Activated T-cell treated with anti-CD3 and anti-CD28 coated beads, Interleukin-2, amount 50 U/mL, for 72 hours (primary cell): ENCODE measurements at regions not wholly inside any gene's neighbourhood (a gene's known extent, or its start where the extent isn't known, plus 50 kb on each side); places are given as distances from the start of the nearest gene placed in this dataset.

ENCODE experiments used
- ATAC-seq, 2 donors: fragments of 150-1000 bp; cut with Tn5 transposase; replicated peaks in 1 of 2; 2 replicates each; pipeline ENCODE4 v1.10.0; 2021; ENCODE audit warnings: moderate library complexity in 2 of 2, mild to moderate bottlenecking in 1 of 2
- DNase-seq, 2 donors: peaks; one replicate each; pipeline ENCODE4 v3.0.0; 2021 to 2022; ENCODE audit warnings: mixed read lengths in 1 of 2
- H3K27ac Mint-ChIP-seq: one replicate; pipeline ENCODE4 v1.8.0; 2022; ENCODE audit warnings: mild to moderate bottlenecking, moderate library complexity, mixed read lengths
- H3K27me3 Mint-ChIP-seq: one replicate; pipeline ENCODE4 v1.8.0; 2022; ENCODE audit warnings: low read depth, mixed read lengths
- H3K36me3 Mint-ChIP-seq, 2 donors: one replicate each; pipeline ENCODE4 v1.8.0; 2022; ENCODE audit warnings: mixed read lengths in 2 of 2, mild to moderate bottlenecking in 1 of 2; ENCODE audit not compliant: insufficient read depth in 2 of 2
- H3K4me1 Mint-ChIP-seq: one replicate; pipeline ENCODE4 v1.8.0; 2022; ENCODE audit warnings: low read depth, mixed read lengths
- H3K4me3 Mint-ChIP-seq, 2 donors: one replicate each; pipeline ENCODE4 v1.8.0; 2022; ENCODE audit warnings: mild to moderate bottlenecking in 2 of 2, mixed read lengths in 2 of 2, moderate library complexity in 2 of 2
- H3K9me3 Mint-ChIP-seq, 2 donors: one replicate each; pipeline ENCODE4 v1.8.0; 2022; ENCODE audit warnings: mixed read lengths in 2 of 2

DNA sequence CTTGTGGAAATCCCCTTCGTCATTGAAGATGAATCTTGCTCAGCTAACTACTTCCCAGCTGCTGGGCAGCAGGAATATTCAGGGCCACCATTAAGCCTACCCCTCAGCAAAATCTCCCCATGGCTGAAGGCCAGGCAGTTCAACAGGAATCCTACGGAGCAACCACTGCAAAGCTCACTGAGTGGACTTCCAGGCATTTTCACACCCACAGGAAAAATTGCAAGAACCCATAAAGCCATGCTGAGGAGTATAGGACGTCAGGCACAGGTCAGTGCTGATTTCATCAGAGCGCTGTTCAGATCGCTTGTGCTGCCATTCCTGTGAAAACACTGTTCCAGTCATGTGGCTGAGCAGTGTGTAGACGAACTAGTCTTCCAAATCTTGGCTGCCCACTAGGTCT, 134.8 kb upstream of the TACR1 start:
- Mint-ChIP-seq H3K27me3 (no peaks in the 10 kb centered on the region), H3K36me3 (peaks cover 0 to 2% of the 10 kb centered on the region in 2 donors), H3K4me1 (no peaks in the 10 kb centered on the region), H3K27ac (no peak overlapping the region), H3K4me3 (no peak overlapping the region), H3K9me3 (peaks cover under 1% of the 10 kb centered on the region in 2 donors)
- no peak for ATAC-seq
- DNase-seq, result no peak

DNA sequence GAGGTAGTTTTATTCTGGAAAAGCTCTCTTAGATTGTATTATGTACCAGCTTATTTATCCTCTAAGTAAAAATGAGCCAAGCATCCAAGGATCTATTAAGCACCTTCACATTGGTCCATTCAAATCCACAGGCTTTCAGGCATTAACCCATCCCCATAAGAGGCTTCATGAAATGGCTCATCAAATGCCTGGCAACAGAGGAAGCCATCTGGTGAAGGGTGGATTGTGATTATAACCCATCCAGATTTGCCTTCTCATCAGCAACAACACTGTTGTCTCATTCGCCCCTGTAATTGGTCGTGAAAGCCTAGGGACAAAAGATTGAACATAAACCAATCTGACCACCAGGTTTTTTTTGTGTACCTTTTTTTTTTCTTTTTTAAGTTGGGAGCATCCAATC, 134.3 kb upstream of the TACR1 start:
- H3K9me3 Mint-ChIP-seq, result peaks cover 3% of the 10 kb centered on the region in 2 donors
- H3K36me3 Mint-ChIP-seq, result peaks cover 0 to 3% of the 10 kb centered on the region in 2 donors

DNA sequence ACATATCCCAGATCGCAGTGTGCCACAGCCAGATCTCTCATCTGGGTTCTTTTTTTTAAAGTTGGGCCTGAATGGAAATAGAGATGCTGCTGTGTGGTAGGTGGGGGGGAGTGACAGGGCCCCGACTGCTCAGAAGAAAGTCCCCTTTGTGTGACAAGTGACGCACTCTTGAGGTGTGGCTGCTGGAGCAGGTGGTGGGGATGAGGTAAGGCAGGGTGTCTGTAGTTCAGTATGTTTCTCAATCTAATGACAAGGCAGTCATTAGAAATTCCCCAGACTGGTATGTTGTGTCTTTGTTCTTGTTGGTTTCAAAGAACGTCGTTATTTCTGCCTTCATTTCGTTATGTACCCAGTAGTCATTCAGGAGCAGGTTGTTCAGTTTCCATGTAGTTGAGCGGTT, 128.8 kb upstream of the TACR1 start:
- Mint-ChIP-seq H3K27ac (no peak overlapping the region), H3K9me3 (peaks cover 3% of the 10 kb centered on the region in 2 donors), H3K36me3 (peaks cover 0 to 3% of the 10 kb centered on the region in 2 donors), H3K27me3 (no peaks in the 10 kb centered on the region), H3K4me3 (no peak overlapping the region), H3K4me1 (no peaks in the 10 kb centered on the region)
- ATAC-seq (no peak), DNase-seq (no peak)

More for the DNA sequence above, 134.3 kb upstream of the TACR1 start:
- no peak for DNase-seq
- no peak overlapping the region for H3K27ac Mint-ChIP-seq
- no peaks in the 10 kb centered on the region for H3K4me1 Mint-ChIP-seq
- no peak for ATAC-seq
- H3K27me3 Mint-ChIP-seq, result no peaks in the 10 kb centered on the region
- no peak overlapping the region for H3K4me3 Mint-ChIP-seq

DNA sequence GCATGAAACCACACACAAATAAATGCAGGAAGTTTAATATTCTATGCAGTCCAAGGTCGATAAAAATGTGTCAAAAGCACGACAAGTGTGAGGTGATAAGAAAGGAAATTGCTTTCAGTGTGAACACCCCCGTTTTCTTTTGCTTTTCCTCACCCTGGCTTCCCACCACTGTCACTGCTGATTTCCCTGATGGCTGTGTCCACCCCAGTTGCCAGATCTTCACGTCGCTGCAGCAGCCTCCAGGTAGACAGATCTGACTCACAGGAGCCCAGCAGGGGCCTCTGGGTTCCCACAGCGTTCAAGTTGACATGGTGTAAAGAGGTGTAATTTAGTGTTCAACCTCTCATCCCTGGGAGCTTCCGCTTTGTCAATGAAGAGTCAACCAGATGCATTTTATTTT, 128.0 kb upstream of the TACR1 start:
- DNase-seq, result no peak
- H3K27me3 Mint-ChIP-seq, result no peaks in the 10 kb centered on the region
- H3K36me3 Mint-ChIP-seq, result peaks cover 0 to 3% of the 10 kb centered on the region in 2 donors
- no peak overlapping the region for H3K27ac Mint-ChIP-seq
- no peak for ATAC-seq
- H3K4me1 Mint-ChIP-seq, result no peaks in the 10 kb centered on the region
- H3K9me3 Mint-ChIP-seq, result peaks cover 3% of the 10 kb centered on the region in 2 donors
- H3K4me3 Mint-ChIP-seq, result no peak overlapping the region

DNA sequence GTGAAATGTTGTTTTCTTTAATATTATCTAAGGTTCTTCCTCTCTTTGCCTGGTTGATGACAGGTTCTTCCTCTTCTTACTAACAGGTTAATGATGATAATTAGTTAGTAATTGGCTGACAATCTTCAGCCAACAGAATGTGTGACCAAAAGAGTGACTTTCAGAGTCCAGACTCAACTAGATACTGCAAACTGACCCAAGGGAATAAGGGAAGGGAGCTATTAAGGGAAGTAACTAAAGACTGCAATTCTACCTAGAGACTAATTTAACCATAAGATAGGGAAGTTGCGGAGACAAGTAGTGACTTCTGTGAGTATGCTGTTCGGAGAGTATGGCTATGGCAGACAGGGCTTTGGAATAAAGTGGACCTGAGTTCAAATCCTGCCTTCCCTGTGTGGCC, 127.3 kb upstream of the TACR1 start:
- Mint-ChIP-seq H3K9me3 (peaks cover 3% of the 10 kb centered on the region in 2 donors), H3K36me3 (peaks cover 0 to 3% of the 10 kb centered on the region in 2 donors), H3K27ac (no peak overlapping the region), H3K4me3 (no peak overlapping the region), H3K27me3 (no peaks in the 10 kb centered on the region), H3K4me1 (no peaks in the 10 kb centered on the region)
- DNase-seq (no peak), ATAC-seq (no peak)

DNA sequence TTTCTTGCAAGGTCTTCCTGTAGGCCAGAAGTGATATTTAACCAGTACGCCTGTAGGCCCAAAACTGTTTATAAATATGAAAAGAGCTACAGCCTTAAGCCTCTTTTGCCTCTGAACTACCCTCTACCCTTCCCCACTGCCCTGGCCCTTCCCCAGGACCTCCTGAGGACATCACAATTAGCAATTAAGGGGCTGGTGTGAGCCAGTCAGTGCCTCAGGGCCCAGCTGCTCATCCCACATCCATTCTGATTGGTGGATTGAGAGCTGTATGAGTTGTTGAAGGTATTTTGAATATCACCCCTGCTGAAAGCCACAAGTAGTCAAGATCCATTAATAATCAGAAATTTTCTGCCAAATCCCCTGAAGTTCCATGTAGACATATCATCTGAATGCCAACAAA, 126.3 kb upstream of the TACR1 start:
- ATAC-seq (no peak), DNase-seq (no peak)
- Mint-ChIP-seq H3K27ac (no peak overlapping the region), H3K4me1 (no peaks in the 10 kb centered on the region), H3K36me3 (peaks cover 0 to 3% of the 10 kb centered on the region in 2 donors), H3K9me3 (peaks cover 3% of the 10 kb centered on the region in 2 donors), H3K4me3 (no peak overlapping the region), H3K27me3 (no peaks in the 10 kb centered on the region)

DNA sequence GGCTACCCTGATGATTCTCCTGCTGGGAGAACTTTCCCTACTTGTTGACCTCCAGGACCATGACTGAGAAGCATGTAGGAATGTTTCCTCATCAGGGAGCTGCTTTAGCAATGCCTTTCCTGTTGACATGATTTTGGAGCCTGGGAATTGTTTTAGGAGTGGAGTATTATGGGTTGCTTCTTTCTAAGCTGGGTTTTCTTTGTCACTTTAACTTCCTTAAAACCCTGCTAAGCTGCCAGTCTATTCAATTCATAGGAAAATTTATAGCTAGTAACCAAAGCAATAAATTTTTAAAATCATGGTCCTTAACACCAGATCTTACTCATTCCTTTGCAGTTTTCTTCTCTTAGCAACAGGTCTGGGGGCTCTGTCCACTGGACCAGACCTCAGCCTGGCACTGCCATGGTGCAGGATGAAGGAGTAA, 125.6 kb upstream of the TACR1 start:
- Mint-ChIP-seq H3K4me1 (no peaks in the 10 kb centered on the region), H3K27ac (no peak overlapping the region), H3K9me3 (peaks cover 3% of the 10 kb centered on the region in 2 donors), H3K36me3 (peaks cover 0 to 2% of the 10 kb centered on the region in 2 donors), H3K4me3 (no peak overlapping the region), H3K27me3 (no peaks in the 10 kb centered on the region)
- ATAC-seq (no peak), DNase-seq (no peak)

DNA sequence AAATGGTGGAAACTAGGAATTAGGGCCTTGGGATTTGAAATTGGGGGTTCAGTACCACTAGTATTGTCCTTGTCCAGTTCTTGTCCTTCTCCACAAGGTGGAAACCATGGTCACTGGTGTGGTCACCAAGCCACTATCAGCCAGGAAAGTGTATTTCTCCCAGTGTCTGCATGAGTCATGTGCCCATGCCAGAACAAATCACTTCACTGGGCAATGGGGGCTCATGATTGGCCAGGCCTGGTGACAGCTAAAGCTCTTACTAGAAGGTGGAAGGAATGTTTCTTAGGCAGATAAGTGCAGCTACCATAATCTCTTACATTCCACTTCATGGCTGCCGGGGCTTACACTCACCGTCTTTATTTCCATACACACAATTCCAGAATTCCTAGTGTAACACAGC, 124.8 kb upstream of the TACR1 start:
- Mint-ChIP-seq H3K36me3 (peaks cover 0 to 2% of the 10 kb centered on the region in 2 donors), H3K4me3 (no peak overlapping the region), H3K27me3 (no peaks in the 10 kb centered on the region), H3K9me3 (peaks cover 2% of the 10 kb centered on the region in 2 donors), H3K27ac (no peak overlapping the region), H3K4me1 (no peaks in the 10 kb centered on the region)
- no peak for DNase-seq
- ATAC-seq, result no peak

DNA sequence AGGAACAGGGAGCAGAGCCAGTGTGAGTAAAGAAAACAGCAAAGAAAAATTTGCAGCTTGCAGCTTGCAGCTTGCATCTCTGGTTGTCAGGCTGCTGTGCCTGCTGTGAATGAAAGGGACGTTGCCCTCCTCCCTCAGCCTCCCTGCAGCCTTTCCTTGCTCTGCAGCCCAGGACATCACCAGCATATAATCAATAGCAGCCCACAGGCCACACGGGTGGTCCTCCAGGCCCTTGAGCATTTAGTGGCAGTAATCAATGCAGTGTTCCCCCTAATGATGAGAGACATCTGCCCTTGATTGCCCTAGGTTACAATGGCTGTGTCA, 122.2 kb upstream of the TACR1 start:
- ATAC-seq, result no peak

DNA sequence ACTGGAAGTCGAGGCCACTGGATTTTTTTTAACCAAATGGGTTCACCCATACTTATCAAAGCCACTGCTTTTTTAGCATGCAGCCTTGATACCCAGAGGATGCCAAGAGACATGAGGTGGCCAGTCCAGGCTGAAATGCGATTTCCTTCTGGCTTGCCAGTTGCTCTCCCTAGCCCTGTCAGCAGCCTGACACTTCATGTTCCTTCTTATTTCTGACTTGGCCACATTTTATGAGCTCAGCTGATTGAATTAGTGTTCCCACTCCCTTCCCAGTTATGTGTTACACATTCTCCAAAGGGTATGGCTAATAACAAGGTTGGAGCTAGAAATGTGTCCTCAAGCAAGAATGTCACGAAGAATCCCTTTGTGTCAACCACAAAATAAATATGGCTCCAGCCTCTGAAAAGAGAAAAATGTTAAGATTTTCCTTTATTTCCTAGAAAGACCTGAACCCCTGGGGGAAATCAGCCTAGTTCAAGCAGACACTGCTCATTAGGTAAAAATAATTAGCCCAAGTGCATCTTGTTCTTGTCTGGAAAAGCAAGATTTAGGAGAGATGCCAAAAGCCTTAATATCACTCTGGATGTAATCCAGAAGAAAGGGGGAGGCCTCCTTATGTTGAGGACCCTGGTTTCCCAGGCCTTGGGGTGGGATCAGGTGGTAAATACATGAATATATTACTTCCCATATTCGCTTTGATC, 121.7 kb upstream of the TACR1 start:
- Mint-ChIP-seq H3K4me3 (no peak overlapping the region), H3K4me1 (no peaks in the 10 kb centered on the region), H3K9me3 (no peaks in the 10 kb centered on the region), H3K36me3 (no peaks in the 10 kb centered on the region), H3K27ac (no peak overlapping the region), H3K27me3 (no peaks in the 10 kb centered on the region)
- DNase-seq (no peak), ATAC-seq (no peak)

More for the DNA sequence above, 122.2 kb upstream of the TACR1 start:
- no peak overlapping the region for H3K4me3 Mint-ChIP-seq
- H3K27ac Mint-ChIP-seq, result no peak overlapping the region
- H3K36me3 Mint-ChIP-seq, result no peaks in the 10 kb centered on the region
- H3K27me3 Mint-ChIP-seq, result no peaks in the 10 kb centered on the region
- H3K4me1 Mint-ChIP-seq, result no peaks in the 10 kb centered on the region
- DNase-seq, result no peak
- H3K9me3 Mint-ChIP-seq, result no peaks in the 10 kb centered on the region

DNA sequence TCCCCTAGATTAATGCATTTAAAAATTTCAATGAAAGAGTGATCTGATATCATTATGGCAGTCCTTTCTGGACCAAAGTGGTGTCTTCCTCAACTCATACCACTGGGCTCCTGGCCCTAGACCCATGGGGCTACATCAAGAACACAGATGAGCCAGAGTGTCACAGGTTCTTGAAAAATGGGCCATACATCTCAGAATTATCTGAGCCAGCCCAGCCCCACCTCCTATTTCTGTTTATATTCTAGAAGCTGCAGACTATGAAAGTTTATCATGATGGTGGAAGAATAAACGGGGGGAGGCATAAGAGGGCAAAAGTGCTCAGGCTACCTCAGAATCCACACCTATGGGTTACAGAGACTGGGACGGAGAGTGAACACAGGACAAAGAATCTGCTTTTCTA, 120.6 kb upstream of the TACR1 start:
- no peak for ATAC-seq
- H3K4me3 Mint-ChIP-seq, result no peak overlapping the region
- no peak overlapping the region for H3K27ac Mint-ChIP-seq
- no peaks in the 10 kb centered on the region for H3K4me1 Mint-ChIP-seq
- no peaks in the 10 kb centered on the region for H3K36me3 Mint-ChIP-seq
- DNase-seq, result no peak
- H3K27me3 Mint-ChIP-seq, result no peaks in the 10 kb centered on the region
- no peaks in the 10 kb centered on the region for H3K9me3 Mint-ChIP-seq

DNA sequence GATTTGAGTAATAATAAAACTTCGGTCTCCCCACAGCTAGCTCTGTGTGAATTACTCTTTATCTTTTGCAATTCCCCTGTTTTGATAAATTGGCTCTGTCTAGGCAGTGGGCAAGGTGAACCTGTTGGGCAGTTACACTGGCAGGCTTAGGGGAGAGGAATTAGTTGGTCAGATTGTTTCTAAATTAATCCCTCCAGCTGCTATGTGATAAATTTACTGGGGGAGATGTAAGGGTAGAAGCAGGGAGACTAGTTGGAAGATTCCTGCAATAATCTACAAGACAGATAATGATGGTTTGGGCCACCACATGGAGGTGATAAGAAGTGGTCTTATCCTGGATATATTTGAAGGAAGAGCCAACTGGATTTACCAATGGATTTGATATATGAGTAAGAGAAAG, 118.5 kb upstream of the TACR1 start:
- no peak overlapping the region for H3K4me3 Mint-ChIP-seq
- H3K36me3 Mint-ChIP-seq, result no peaks in the 10 kb centered on the region
- no peak overlapping the region for H3K27ac Mint-ChIP-seq
- peaks cover 0 to 2% of the 10 kb centered on the region in 2 donors for H3K9me3 Mint-ChIP-seq
- ATAC-seq (no peak), DNase-seq (no peak)
- H3K27me3 Mint-ChIP-seq, result no peaks in the 10 kb centered on the region
- H3K4me1 Mint-ChIP-seq, result no peaks in the 10 kb centered on the region

DNA sequence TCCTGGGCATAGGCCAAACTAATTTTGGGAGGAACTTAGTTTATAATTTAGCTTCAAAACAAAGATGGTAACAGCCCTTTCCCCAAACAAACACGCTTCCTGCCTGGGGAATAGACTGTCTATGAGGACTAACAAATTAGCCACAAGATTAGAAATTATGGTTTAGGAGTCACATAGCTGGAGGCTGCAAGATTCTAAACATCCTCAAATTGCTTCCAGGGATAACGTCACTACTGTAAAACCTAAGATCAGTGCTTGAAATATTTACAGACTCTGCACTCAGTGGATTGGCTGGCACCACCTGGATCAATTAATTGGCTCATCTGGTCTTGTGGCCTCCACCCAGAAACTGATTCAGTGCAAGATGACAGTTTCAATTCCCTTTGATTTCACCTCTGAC, 118.0 kb upstream of the TACR1 start:
- Mint-ChIP-seq H3K27ac (no peak overlapping the region), H3K36me3 (no peaks in the 10 kb centered on the region), H3K4me3 (no peak overlapping the region), H3K27me3 (no peaks in the 10 kb centered on the region), H3K4me1 (no peaks in the 10 kb centered on the region), H3K9me3 (peaks cover 0 to 2% of the 10 kb centered on the region in 2 donors)
- DNase-seq (no peak), ATAC-seq (no peak)

DNA sequence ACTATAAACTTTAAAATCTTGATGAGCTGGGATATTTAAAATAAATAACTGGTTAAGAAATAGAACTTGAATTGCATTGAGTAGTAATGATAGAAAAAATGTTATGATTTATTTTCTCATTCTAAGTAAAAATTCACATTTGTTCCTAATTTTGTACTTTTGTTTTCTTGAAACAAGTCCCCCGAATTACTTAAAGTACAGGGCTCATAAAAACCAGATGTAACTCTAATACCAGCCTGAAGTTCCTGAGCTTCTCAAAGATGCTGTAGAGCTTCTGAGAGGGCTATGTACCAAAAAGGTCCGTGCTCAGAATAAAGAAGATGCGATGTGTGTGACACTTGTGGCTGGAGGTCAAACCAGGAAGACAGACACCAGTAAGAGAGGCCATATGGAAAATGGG, 116.1 kb upstream of the TACR1 start:
- Mint-ChIP-seq H3K36me3 (no peaks in the 10 kb centered on the region), H3K4me3 (no peak overlapping the region), H3K9me3 (peaks cover 0 to 2% of the 10 kb centered on the region in 2 donors), H3K27ac (no peak overlapping the region), H3K4me1 (no peaks in the 10 kb centered on the region), H3K27me3 (no peaks in the 10 kb centered on the region)
- DNase-seq (no peak), ATAC-seq (no peak)
